ENCODE measurements at regions not wholly inside any gene's neighbourhood (a gene's known extent, or its start where the extent isn't known, plus 50 kb on each side); places are given as distances from the start of the nearest gene placed in this dataset.

- TF ChIP-seq CTCF (conservative IDR thresholded peaks at IDR 0.05; ENCODE audit: low read depth, low read length) (no peak), EZH2 (IDR thresholded peaks at IDR 0.05; ENCODE audit: borderline replicate concordance, low read depth, low read length, poor library complexity, severe bottlenecking) (no peak)
These were observed 58.9 kb upstream of the FSCB start for GRCh38 chr14:44565968-44566367.
